ENCODE measurements at regions not wholly inside any gene's neighbourhood (a gene's known extent, or its start where the extent isn't known, plus 50 kb on each side); places are given as distances from the start of the nearest gene placed in this dataset.

DNA sequence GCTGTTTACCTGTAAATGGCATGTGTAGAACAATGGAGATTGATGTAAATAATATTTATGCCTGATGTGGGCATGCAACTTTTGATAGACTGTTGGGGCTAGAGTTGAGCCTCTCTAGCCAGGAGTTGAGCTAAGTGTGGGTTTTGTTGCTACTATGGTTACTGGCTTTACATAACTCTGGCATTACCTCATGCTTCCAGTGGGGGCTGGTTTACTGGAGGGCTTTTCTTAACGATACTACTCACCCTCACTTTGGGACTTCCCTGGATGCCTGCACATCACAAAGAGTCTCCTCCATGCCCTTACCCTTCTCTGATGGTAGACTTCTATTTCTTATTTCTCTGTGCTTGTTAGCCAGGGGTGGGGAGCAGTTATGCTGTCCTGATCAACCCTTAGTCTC lies 524.6 kb upstream of the CDH4 start:
- intact Hi-C loops (cut with micrococcal nuclease) (no loop called here), in situ Hi-C loops (cut with MboI; ENCODE audit: low sequenced_read_pairs) (no loop called here), dilution Hi-C loops (cut with HindIII; ENCODE audit: low sequenced_read_pairs, unreplicated experiment) (no loop called here)
- Histone ChIP-seq H3K9me1 (ENCODE audit: insufficient read depth, low read length) (no peaks in the 10 kb centered on the region), H3K9me3 (ENCODE audit: control insufficient read depth, insufficient read depth, low read length) (peaks cover 3% of the 10 kb centered on the region), H3K27me3 (ENCODE audit: control insufficient read depth, insufficient read depth, low read length) (no peaks in the 10 kb centered on the region), H3K4me2 (ENCODE audit: low read depth, low read length) (no peak overlapping the region), H4K5ac (ENCODE audit: low read depth, low read length) (no peak overlapping the region), H2AK5ac (ENCODE audit: low read depth, low read length) (no peak overlapping the region), H2BK20ac (ENCODE audit: low read depth, low read length) (no peak overlapping the region), H3K4ac (ENCODE audit: low read depth, low read length) (no peak overlapping the region), H3K79me1 (ENCODE audit: low read depth in 1 of 2, low read length in 2 of 2) (no peaks in the 10 kb centered on the region), H2BK5ac (ENCODE audit: low read depth, low read length, poor library complexity, severe bottlenecking) (no peak overlapping the region), H3K18ac (ENCODE audit: low read depth, low read length) (no peak overlapping the region), H2BK15ac (ENCODE audit: low read depth, low read length) (no peak overlapping the region), H3K4me3 (ENCODE audit: insufficient read depth, low read depth, low read length) (no peak overlapping the region), H3K56ac (ENCODE audit: extremely low read depth, insufficient read depth, low read length) (no peak overlapping the region), H3K27ac (ENCODE audit: insufficient read depth, low read length) (no peak overlapping the region), H4K91ac (ENCODE audit: insufficient read depth, low read depth, low read length) (no peak overlapping the region), H2AFZ (replicated peaks; ENCODE audit: low read length, poor library complexity) (no peak overlapping the region), H3K9ac (ENCODE audit: low read depth, low read length) (no peak overlapping the region), H3K14ac (replicated peaks; ENCODE audit: low read depth, low read length) (no peak overlapping the region), H4K20me1 (ENCODE audit: insufficient read depth, low read length) (no peaks in the 10 kb centered on the region), H2AK9ac (replicated peaks; ENCODE audit: low read depth, low read length, poor library complexity) (no peak overlapping the region), H4K8ac (ENCODE audit: low read depth in 2 of 2, low read length in 2 of 2) (no peak overlapping the region), H3K4me1 (ENCODE audit: control insufficient read depth, insufficient read depth, low read length) (no peaks in the 10 kb centered on the region), H3K23ac (ENCODE audit: low read depth, low read length) (no peak overlapping the region), H3K36me3 (ENCODE audit: control insufficient read depth, insufficient read depth, low read length) (no peaks in the 10 kb centered on the region), H2BK120ac (ENCODE audit: low read depth, low read length) (no peak overlapping the region)
- no peak for DNase-seq
- ChIA-PET CTCF (no interaction called here), POLR2A (ENCODE audit: unreplicated experiment) (no interaction called here)
- no TSS peak for BruUV-seq (replicated peaks)
- ATAC-seq (ENCODE audit: low read depth): no peak
- no peak for TF ChIP-seq RCOR1 (IDR thresholded peaks at IDR 0.05; ENCODE audit: insufficient replicate concordance, low read length)
- TF ChIP-seq, protein P1, sequence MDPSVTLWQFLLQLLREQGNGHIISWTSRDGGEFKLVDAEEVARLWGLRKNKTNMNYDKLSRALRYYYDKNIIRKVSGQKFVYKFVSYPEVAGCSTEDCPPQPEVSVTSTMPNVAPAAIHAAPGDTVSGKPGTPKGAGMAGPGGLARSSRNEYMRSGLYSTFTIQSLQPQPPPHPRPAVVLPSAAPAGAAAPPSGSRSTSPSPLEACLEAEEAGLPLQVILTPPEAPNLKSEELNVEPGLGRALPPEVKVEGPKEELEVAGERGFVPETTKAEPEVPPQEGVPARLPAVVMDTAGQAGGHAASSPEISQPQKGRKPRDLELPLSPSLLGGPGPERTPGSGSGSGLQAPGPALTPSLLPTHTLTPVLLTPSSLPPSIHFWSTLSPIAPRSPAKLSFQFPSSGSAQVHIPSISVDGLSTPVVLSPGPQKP (IDR thresholded peaks at IDR 0.05; ENCODE audit: borderline replicate concordance, low read depth, low read length): no peak
- no peak for TF ChIP-seq MAFK (IDR thresholded peaks at IDR 0.05; ENCODE audit: low read depth, low read length)
- TF ChIP-seq CEBPB (IDR thresholded peaks at IDR 0.05; ENCODE audit: low read depth, low read length): no peak
- TF ChIP-seq RAD21 (IDR thresholded peaks at IDR 0.05; ENCODE audit: low read length): no peak
- no peak for TF ChIP-seq SMC3 (IDR thresholded peaks at IDR 0.05; ENCODE audit: low read depth, low read length)
- TF ChIP-seq MXI1 (IDR thresholded peaks at IDR 0.05; ENCODE audit: borderline replicate concordance, low read depth, low read length): no peak
- TF ChIP-seq RFX5 (IDR thresholded peaks at IDR 0.05; ENCODE audit: low read depth, low read length): no peak
- WGBS, 2 experiments (ENCODE audit: extremely low coverage in 2 of 2, insufficient read length in 1 of 2): no CpG with 5 or more reads among the region's 1 CpG
